ENCODE measurements at regions not wholly inside any gene's neighbourhood (a gene's known extent, or its start where the extent isn't known, plus 50 kb on each side); places are given as distances from the start of the nearest gene placed in this dataset.

DNA sequence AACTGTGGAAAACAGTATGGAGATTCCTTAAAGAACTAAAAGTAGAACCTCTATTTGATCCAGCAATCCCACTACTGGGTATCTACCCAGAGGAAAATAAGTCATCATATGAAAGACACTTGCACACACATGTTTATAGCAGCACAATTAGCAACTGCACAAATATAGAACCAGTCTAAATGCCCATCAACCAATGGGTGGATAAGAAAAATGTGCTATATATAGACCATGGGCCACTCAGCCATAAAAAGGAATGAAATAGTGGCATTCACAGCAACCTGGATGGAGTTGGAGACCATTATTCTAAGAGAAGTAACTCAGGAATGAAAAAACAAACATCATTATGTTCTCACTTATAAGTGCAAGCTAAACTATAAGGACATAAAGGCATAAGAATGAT is 105.0 kb upstream of the PGBD5 start:
- TF ChIP-seq, protein P1, sequence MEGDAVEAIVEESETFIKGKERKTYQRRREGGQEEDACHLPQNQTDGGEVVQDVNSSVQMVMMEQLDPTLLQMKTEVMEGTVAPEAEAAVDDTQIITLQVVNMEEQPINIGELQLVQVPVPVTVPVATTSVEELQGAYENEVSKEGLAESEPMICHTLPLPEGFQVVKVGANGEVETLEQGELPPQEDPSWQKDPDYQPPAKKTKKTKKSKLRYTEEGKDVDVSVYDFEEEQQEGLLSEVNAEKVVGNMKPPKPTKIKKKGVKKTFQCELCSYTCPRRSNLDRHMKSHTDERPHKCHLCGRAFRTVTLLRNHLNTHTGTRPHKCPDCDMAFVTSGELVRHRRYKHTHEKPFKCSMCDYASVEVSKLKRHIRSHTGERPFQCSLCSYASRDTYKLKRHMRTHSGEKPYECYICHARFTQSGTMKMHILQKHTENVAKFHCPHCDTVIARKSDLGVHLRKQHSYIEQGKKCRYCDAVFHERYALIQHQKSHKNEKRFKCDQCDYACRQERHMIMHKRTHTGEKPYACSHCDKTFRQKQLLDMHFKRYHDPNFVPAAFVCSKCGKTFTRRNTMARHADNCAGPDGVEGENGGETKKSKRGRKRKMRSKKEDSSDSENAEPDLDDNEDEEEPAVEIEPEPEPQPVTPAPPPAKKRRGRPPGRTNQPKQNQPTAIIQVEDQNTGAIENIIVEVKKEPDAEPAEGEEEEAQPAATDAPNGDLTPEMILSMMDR (conservative IDR thresholded peaks at IDR 0.05 in 1 of 2, IDR thresholded peaks at IDR 0.05 in 1 of 2; ENCODE audit: extremely low read depth in 1 of 2, insufficient read depth in 1 of 2, low read depth in 1 of 2, low read length in 2 of 2) = no peak
- TF ChIP-seq EZH2 (IDR thresholded peaks at IDR 0.05; ENCODE audit: borderline replicate concordance, low read length) = no peak
